ENCODE measurements at regions not wholly inside any gene's neighbourhood (a gene's known extent, or its start where the extent isn't known, plus 50 kb on each side); places are given as distances from the start of the nearest gene placed in this dataset.

DNA sequence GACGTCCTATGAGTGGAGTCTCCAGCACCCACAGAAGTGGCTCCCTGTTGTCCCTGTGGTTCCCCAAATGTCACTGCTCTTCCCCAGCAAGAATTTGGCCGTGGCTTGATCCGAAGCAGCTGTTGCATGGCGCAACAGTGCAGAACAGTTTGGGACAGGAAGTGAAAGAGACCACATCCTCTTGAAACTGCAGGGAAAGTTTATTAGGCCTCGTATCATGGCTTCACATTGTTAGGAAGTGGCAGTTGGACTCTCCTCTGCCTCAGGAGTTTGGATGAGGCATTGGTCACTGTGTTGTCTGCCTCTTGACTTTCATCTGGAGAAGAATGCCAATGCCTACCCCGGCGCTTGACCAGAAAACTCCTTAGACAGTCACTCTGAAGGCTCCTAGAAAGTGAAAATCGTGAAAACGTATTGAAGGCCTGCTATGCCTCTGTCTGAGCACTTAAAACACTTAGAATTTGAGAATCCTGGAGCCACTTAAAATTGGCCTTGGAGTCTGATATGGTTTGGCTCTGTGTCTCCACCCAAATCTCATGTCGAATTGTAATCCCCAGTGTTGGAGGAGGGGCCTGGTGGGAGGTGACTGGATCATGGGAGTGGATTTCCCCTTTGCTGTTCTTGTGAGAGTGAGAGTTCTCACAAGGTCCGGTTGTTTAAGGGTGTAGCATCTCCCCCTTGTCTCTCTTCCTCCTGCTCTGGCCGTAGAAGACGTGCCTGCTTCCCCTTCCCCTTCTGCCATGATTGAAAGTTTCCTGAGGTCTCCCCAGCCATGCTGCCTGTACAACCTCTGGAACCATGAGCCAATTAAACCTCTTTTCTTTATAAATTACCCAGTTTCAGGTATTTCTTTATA, 334.9 kb upstream of the JARID2 start:
- Histone ChIP-seq H3K23ac (ENCODE audit: low read length in 2 of 2) (no peak overlapping the region), H3K27ac (ENCODE audit: low read length, poor library complexity, severe bottlenecking) (no peak overlapping the region), H3K4ac (ENCODE audit: low read depth in 1 of 2, low read length in 2 of 2) (no peak overlapping the region), H2BK12ac (ENCODE audit: low read length in 2 of 2) (no peak overlapping the region), H2BK5ac (ENCODE audit: low read depth, low read length, poor library complexity, severe bottlenecking) (no peak overlapping the region), H3K4me3 (ENCODE audit: insufficient read depth in 1 of 2, low read depth in 1 of 2, low read length in 2 of 2) (no peak overlapping the region), H2AFZ (ENCODE audit: low read depth, low read length) (peak overlapping the region; percentile 83), H4K91ac (ENCODE audit: low read length) (peak overlapping the region; percentile 12), H3K4me1 (ENCODE audit: control insufficient read depth, insufficient read depth, low read depth, low read length) (no peaks in the 10 kb centered on the region), H3K4me2 (ENCODE audit: low read length, poor library complexity, severe bottlenecking) (no peak overlapping the region), H3K14ac (ENCODE audit: low read length in 2 of 2) (no peak overlapping the region), H3K9ac (ENCODE audit: low read length) (no peak overlapping the region), H3K36me3 (ENCODE audit: control insufficient read depth in 1 of 2, insufficient read depth in 2 of 2, low read depth in 1 of 2, low read length in 2 of 2) (no peaks in the 10 kb centered on the region), H4K8ac (ENCODE audit: low read length) (peak overlapping the region; percentile 59), H2BK120ac (ENCODE audit: low read depth, low read length) (no peak overlapping the region), H3K79me1 (replicated peaks; ENCODE audit: low read length, poor library complexity, severe bottlenecking) (no peaks in the 10 kb centered on the region), H2BK15ac (ENCODE audit: low read depth, poor library complexity, severe bottlenecking) (no peak overlapping the region), H3K18ac (ENCODE audit: low read depth in 1 of 2, low read length in 2 of 2) (peak overlapping the region; percentile 63 to 75), H2AK5ac (ENCODE audit: low read length, severe bottlenecking) (no peak overlapping the region), H3K27me3 (ENCODE audit: control insufficient read depth in 1 of 2, insufficient read depth in 1 of 2, low read length in 2 of 2) (no peaks in the 10 kb centered on the region), H3K9me3 (ENCODE audit: control insufficient read depth, low read length) (no peaks in the 10 kb centered on the region)
- WGBS, result 76% methylated on average over 13 of the region's 13 CpGs
- peak; percentile 57 for DNase-seq

DNA sequence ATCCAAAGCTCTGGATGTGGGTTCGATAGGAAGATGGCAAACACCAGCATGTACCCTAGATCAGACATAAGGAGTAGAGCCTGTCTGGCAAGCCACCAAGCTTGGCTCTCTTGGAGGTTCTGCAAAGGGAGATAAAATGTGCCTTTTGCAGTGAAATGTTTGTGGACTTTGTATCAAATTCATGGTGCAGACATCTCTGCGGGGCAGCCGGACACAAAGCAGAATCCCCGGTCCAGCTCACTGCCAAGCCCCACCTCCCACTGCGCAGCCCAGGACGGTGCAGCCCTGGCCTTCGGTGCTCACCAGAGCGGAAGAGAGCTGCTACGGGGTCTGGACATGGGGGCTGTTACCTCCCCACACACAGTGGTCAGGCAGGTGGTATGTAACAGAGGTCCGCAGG, 333.6 kb upstream of the JARID2 start:
- Histone ChIP-seq H3K18ac (ENCODE audit: low read depth in 1 of 2, low read length in 2 of 2) (peak overlapping the region in 1 of 2 experiments; percentile 9), H2AK5ac (ENCODE audit: low read length, severe bottlenecking) (no peak overlapping the region), H3K4me3 (ENCODE audit: insufficient read depth in 1 of 2, low read depth in 1 of 2, low read length in 2 of 2) (no peak overlapping the region), H3K27ac (ENCODE audit: low read length, poor library complexity, severe bottlenecking) (no peak overlapping the region), H3K27me3 (ENCODE audit: control insufficient read depth in 1 of 2, insufficient read depth in 1 of 2, low read length in 2 of 2) (no peaks in the 10 kb centered on the region), H2BK5ac (ENCODE audit: low read depth, low read length, poor library complexity, severe bottlenecking) (no peak overlapping the region), H3K4ac (ENCODE audit: low read depth in 1 of 2, low read length in 2 of 2) (no peak overlapping the region), H3K79me1 (replicated peaks; ENCODE audit: low read length, poor library complexity, severe bottlenecking) (no peaks in the 10 kb centered on the region), H4K8ac (ENCODE audit: low read length) (no peak overlapping the region), H2BK15ac (ENCODE audit: low read depth, poor library complexity, severe bottlenecking) (peak overlapping the region; percentile 50), H3K9ac (ENCODE audit: low read length) (no peak overlapping the region), H3K23ac (ENCODE audit: low read length in 2 of 2) (no peak overlapping the region), H2BK12ac (ENCODE audit: low read length in 2 of 2) (peak overlapping the region in 1 of 2 experiments; percentile 84), H4K91ac (ENCODE audit: low read length) (peak overlapping the region; percentile 79), H3K9me3 (ENCODE audit: control insufficient read depth, low read length) (no peaks in the 10 kb centered on the region), H2AFZ (ENCODE audit: low read depth, low read length) (no peak overlapping the region), H2BK120ac (ENCODE audit: low read depth, low read length) (no peak overlapping the region), H3K4me2 (ENCODE audit: low read length, poor library complexity, severe bottlenecking) (no peak overlapping the region), H3K36me3 (ENCODE audit: control insufficient read depth in 1 of 2, insufficient read depth in 2 of 2, low read depth in 1 of 2, low read length in 2 of 2) (no peaks in the 10 kb centered on the region), H3K14ac (ENCODE audit: low read length in 2 of 2) (peak overlapping the region in 1 of 2 experiments; percentile 21), H3K4me1 (ENCODE audit: control insufficient read depth, insufficient read depth, low read depth, low read length) (no peaks in the 10 kb centered on the region)
- DNase-seq, result no peak
- WGBS, result 84% methylated on average over 9 of the region's 10 CpGs

DNA sequence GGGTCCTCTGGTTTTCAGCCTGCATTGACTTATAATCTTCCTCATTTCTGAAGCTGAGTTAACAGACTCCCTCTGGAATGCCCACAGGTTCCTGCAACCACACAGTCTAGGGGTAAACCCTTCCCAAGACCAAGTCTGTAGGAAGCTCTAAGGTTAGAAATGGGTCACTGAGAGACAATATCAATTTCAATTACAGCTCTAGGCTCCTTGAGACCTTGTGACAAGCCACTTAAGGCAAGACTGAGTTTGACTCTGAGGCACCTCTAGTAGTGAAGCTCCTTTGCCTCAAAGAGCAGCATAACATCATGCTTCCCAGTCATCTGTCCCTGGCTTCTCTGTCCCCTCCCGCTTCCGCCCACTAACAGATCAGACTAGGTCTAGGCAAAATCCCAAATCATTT, 333.2 kb upstream of the JARID2 start:
- Histone ChIP-seq H4K91ac (ENCODE audit: low read length) (no peak overlapping the region), H3K18ac (ENCODE audit: low read depth in 1 of 2, low read length in 2 of 2) (no peak overlapping the region), H2AFZ (ENCODE audit: low read depth, low read length) (no peak overlapping the region), H2BK5ac (ENCODE audit: low read depth, low read length, poor library complexity, severe bottlenecking) (no peak overlapping the region), H3K9me3 (ENCODE audit: control insufficient read depth, low read length) (no peaks in the 10 kb centered on the region), H3K9ac (ENCODE audit: low read length) (no peak overlapping the region), H3K4ac (ENCODE audit: low read depth in 1 of 2, low read length in 2 of 2) (no peak overlapping the region), H3K4me3 (ENCODE audit: insufficient read depth in 1 of 2, low read depth in 1 of 2, low read length in 2 of 2) (no peak overlapping the region), H3K23ac (ENCODE audit: low read length in 2 of 2) (no peak overlapping the region), H4K8ac (ENCODE audit: low read length) (no peak overlapping the region), H2BK120ac (ENCODE audit: low read depth, low read length) (no peak overlapping the region), H3K4me2 (ENCODE audit: low read length, poor library complexity, severe bottlenecking) (no peak overlapping the region), H3K4me1 (ENCODE audit: control insufficient read depth, insufficient read depth, low read depth, low read length) (no peaks in the 10 kb centered on the region), H2BK15ac (ENCODE audit: low read depth, poor library complexity, severe bottlenecking) (no peak overlapping the region), H3K79me1 (replicated peaks; ENCODE audit: low read length, poor library complexity, severe bottlenecking) (no peaks in the 10 kb centered on the region), H3K14ac (ENCODE audit: low read length in 2 of 2) (no peak overlapping the region), H3K36me3 (ENCODE audit: control insufficient read depth in 1 of 2, insufficient read depth in 2 of 2, low read depth in 1 of 2, low read length in 2 of 2) (no peaks in the 10 kb centered on the region), H2AK5ac (ENCODE audit: low read length, severe bottlenecking) (no peak overlapping the region), H3K27ac (ENCODE audit: low read length, poor library complexity, severe bottlenecking) (no peak overlapping the region), H2BK12ac (ENCODE audit: low read length in 2 of 2) (no peak overlapping the region), H3K27me3 (ENCODE audit: control insufficient read depth in 1 of 2, insufficient read depth in 1 of 2, low read length in 2 of 2) (no peaks in the 10 kb centered on the region)
- 93% methylated on average over 2 of the region's 2 CpGs for WGBS
- no peak for DNase-seq

DNA sequence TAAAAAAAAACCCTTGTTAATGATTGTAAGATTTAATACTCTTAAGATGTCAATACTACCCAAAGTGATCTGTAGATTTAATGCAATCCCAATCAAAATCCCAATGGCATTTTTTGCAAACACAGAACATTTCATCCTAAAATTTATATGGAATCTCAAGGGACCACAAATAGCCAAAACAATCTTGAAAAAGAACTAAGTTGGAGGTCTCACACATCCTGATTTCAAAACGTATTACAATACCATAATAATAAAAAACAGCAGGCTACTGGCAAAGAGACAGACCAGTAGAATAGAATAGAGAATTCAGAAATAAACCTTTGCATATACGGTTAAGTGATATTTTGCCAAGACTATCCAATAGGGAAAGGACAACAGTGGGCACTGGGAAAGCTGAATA, 331.9 kb upstream of the JARID2 start:
- no peak overlapping the region for H3K4ac ChIP-seq (ENCODE audit: low read depth in 1 of 2, low read length in 2 of 2)
- H3K4me3 ChIP-seq (ENCODE audit: insufficient read depth in 1 of 2, low read depth in 1 of 2, low read length in 2 of 2), result no peak overlapping the region
- H2BK15ac ChIP-seq (ENCODE audit: low read depth, poor library complexity, severe bottlenecking), result no peak overlapping the region
- DNase-seq, result no peak
- H3K9me3 ChIP-seq (ENCODE audit: control insufficient read depth, low read length), result no peaks in the 10 kb centered on the region
- H3K9ac ChIP-seq (ENCODE audit: low read length), result no peak overlapping the region
- no peak overlapping the region for H4K91ac ChIP-seq (ENCODE audit: low read length)
- no peak overlapping the region for H4K8ac ChIP-seq (ENCODE audit: low read length)
- H2AFZ ChIP-seq (ENCODE audit: low read depth, low read length), result no peak overlapping the region
- no peak overlapping the region for H3K27ac ChIP-seq (ENCODE audit: low read length, poor library complexity, severe bottlenecking)
- H3K36me3 ChIP-seq (ENCODE audit: control insufficient read depth in 1 of 2, insufficient read depth in 2 of 2, low read depth in 1 of 2, low read length in 2 of 2), result no peaks in the 10 kb centered on the region
- H3K79me1 ChIP-seq (replicated peaks; ENCODE audit: low read length, poor library complexity, severe bottlenecking), result no peaks in the 10 kb centered on the region
- H3K14ac ChIP-seq (ENCODE audit: low read length in 2 of 2), result no peak overlapping the region
- H2BK120ac ChIP-seq (ENCODE audit: low read depth, low read length), result no peak overlapping the region
- no peak overlapping the region for H3K4me2 ChIP-seq (ENCODE audit: low read length, poor library complexity, severe bottlenecking)
- H2AK5ac ChIP-seq (ENCODE audit: low read length, severe bottlenecking), result no peak overlapping the region
- H3K4me1 ChIP-seq (ENCODE audit: control insufficient read depth, insufficient read depth, low read depth, low read length), result no peaks in the 10 kb centered on the region
- H2BK12ac ChIP-seq (ENCODE audit: low read length in 2 of 2), result no peak overlapping the region
- H3K23ac ChIP-seq (ENCODE audit: low read length in 2 of 2), result no peak overlapping the region
- no peak overlapping the region for H2BK5ac ChIP-seq (ENCODE audit: low read depth, low read length, poor library complexity, severe bottlenecking)
- H3K27me3 ChIP-seq (ENCODE audit: control insufficient read depth in 1 of 2, insufficient read depth in 1 of 2, low read length in 2 of 2), result no peaks in the 10 kb centered on the region
- no CpG with 5 or more reads among the region's 2 CpGs for WGBS
- H3K18ac ChIP-seq (ENCODE audit: low read depth in 1 of 2, low read length in 2 of 2), result no peak overlapping the region

All from mesenchymal stem cell (in vitro differentiated cells and primary cell).